ENCODE measurements at regions not wholly inside any gene's neighbourhood (a gene's known extent, or its start where the extent isn't known, plus 50 kb on each side); places are given as distances from the start of the nearest gene placed in this dataset.
"Not testable (repeated sequence)": the region's sequence is repeated elsewhere in the genome, so short reads cannot be mapped to it uniquely, and the experiment has no call there.

GRCh38 chr17:53227111-53227510 lies 595.6 kb upstream of the KIF2B start:
- DNase-seq = no peak
- H3K36me3 Mint-ChIP-seq = no peaks in the 10 kb centered on the region
- ATAC-seq (ENCODE audit: low read depth in 2 of 2) = no peak
- H3K27ac Mint-ChIP-seq = no peak overlapping the region
- peaks cover 0 to 29% (median 9%) of the 10 kb centered on the region in 7 donors for H3K9me3 Mint-ChIP-seq
- no peaks in the 10 kb centered on the region for H3K27me3 Mint-ChIP-seq
- H3K4me1 Mint-ChIP-seq = no peaks in the 10 kb centered on the region
- H3K4me3 Mint-ChIP-seq = no peak overlapping the region

GRCh38 chr17:53219821-53220220 lies 602.9 kb upstream of the KIF2B start:
- H3K27ac Mint-ChIP-seq = no peak overlapping the region
- ATAC-seq (ENCODE audit: low read depth in 2 of 2) (no peak), DNase-seq (no peak)
- H3K9me3 Mint-ChIP-seq = peaks cover 4 to 27% (median 8%) of the 10 kb centered on the region in 7 donors
- no peaks in the 10 kb centered on the region for H3K36me3 Mint-ChIP-seq
- no peaks in the 10 kb centered on the region for H3K27me3 Mint-ChIP-seq
- H3K4me1 Mint-ChIP-seq = no peaks in the 10 kb centered on the region
- H3K4me3 Mint-ChIP-seq = no peak overlapping the region

- Mint-ChIP-seq H3K4me3 (no peak overlapping the region), H3K4me1 (no peaks in the 10 kb centered on the region), H3K27me3 (no peaks in the 10 kb centered on the region), H3K27ac (no peak overlapping the region), H3K9me3 (peaks cover 7 to 24% (median 8%) of the 10 kb centered on the region in 7 donors), H3K36me3 (no peaks in the 10 kb centered on the region)
- DNase-seq (no peak), ATAC-seq (ENCODE audit: low read depth in 2 of 2) (no peak)
Observed at GRCh38 chr17:53218723-53219122, 604.0 kb upstream of the KIF2B start.

GRCh38 chr17:53217311-53217710 lies 605.4 kb upstream of the KIF2B start:
- Mint-ChIP-seq H3K27me3 (no peaks in the 10 kb centered on the region), H3K4me1 (no peaks in the 10 kb centered on the region), H3K36me3 (no peaks in the 10 kb centered on the region), H3K4me3 (no peak overlapping the region), H3K27ac (no peak overlapping the region), H3K9me3 (peaks cover 5 to 18% (median 8%) of the 10 kb centered on the region in 7 donors)
- ATAC-seq (ENCODE audit: low read depth in 2 of 2) (no peak), DNase-seq (no peak)

GRCh38 chr17:53208935-53209334 lies 613.8 kb upstream of the KIF2B start:
- H3K27ac Mint-ChIP-seq; H3K36me3 Mint-ChIP-seq; ATAC-seq (ENCODE audit: low read depth in 2 of 2); H3K4me1 Mint-ChIP-seq; DNase-seq; H3K27me3 Mint-ChIP-seq; H3K4me3 Mint-ChIP-seq: not testable (repeated sequence)
- H3K9me3 Mint-ChIP-seq = peaks cover 0 to 15% (median 8%) of the 10 kb centered on the region in 7 donors

GRCh38 chr17:53193044-53193443 lies 629.7 kb upstream of the KIF2B start:
- Mint-ChIP-seq H3K36me3 (no peaks in the 10 kb centered on the region), H3K4me1 (no peaks in the 10 kb centered on the region), H3K27ac (no peak overlapping the region), H3K4me3 (no peak overlapping the region), H3K27me3 (no peaks in the 10 kb centered on the region), H3K9me3 (peaks cover 0 to 11% (median 0%) of the 10 kb centered on the region in 7 donors)
- no peak for DNase-seq
- no peak for ATAC-seq (ENCODE audit: low read depth in 2 of 2)

- H3K4me1 Mint-ChIP-seq = no peaks in the 10 kb centered on the region
- no peaks in the 10 kb centered on the region for H3K27me3 Mint-ChIP-seq
- H3K4me3 Mint-ChIP-seq = no peak overlapping the region
- peaks cover 0 to 8% (median 0%) of the 10 kb centered on the region in 7 donors for H3K9me3 Mint-ChIP-seq
- H3K36me3 Mint-ChIP-seq = no peaks in the 10 kb centered on the region
- H3K27ac Mint-ChIP-seq = no peak overlapping the region
- no peak for DNase-seq
- no peak for ATAC-seq (ENCODE audit: low read depth in 2 of 2)
Observed at GRCh38 chr17:53191878-53192277, 630.8 kb upstream of the KIF2B start.

GRCh38 chr17:53186001-53186400 lies 636.7 kb upstream of the KIF2B start:
- no peaks in the 10 kb centered on the region for H3K4me1 Mint-ChIP-seq
- H3K9me3 Mint-ChIP-seq = peaks cover 0 to 21% (median 5%) of the 10 kb centered on the region in 7 donors
- H3K36me3 Mint-ChIP-seq = no peaks in the 10 kb centered on the region
- H3K4me3 Mint-ChIP-seq = no peak overlapping the region
- DNase-seq (no peak), ATAC-seq (ENCODE audit: low read depth in 2 of 2) (no peak)
- no peak overlapping the region for H3K27ac Mint-ChIP-seq
- H3K27me3 Mint-ChIP-seq = no peaks in the 10 kb centered on the region

GRCh38 chr17:53176629-53177028 lies 646.1 kb upstream of the KIF2B start:
- Mint-ChIP-seq H3K27ac (no peak overlapping the region), H3K4me1 (no peaks in the 10 kb centered on the region)

GRCh38 chr17:53168413-53168812 lies 654.3 kb upstream of the KIF2B start:
- Mint-ChIP-seq H3K4me1 (no peaks in the 10 kb centered on the region), H3K9me3 (peaks cover 0 to 9% (median 0%) of the 10 kb centered on the region in 7 donors), H3K27me3 (no peaks in the 10 kb centered on the region), H3K4me3 (no peak overlapping the region), H3K36me3 (no peaks in the 10 kb centered on the region), H3K27ac (no peak overlapping the region)
- no peak for DNase-seq
- ATAC-seq (ENCODE audit: low read depth in 2 of 2) = no peak

More at GRCh38 chr17:53176629-53177028, 646.1 kb upstream of the KIF2B start:
- Mint-ChIP-seq H3K9me3 (peaks cover 0 to 18% (median 5%) of the 10 kb centered on the region in 7 donors), H3K27me3 (no peaks in the 10 kb centered on the region), H3K36me3 (no peaks in the 10 kb centered on the region), H3K4me3 (no peak overlapping the region)
- DNase-seq (no peak), ATAC-seq (ENCODE audit: low read depth in 2 of 2) (no peak)

GRCh38 chr17:53166731-53167130 lies 656.0 kb upstream of the KIF2B start:
- H3K36me3 Mint-ChIP-seq = no peaks in the 10 kb centered on the region
- no peak overlapping the region for H3K4me3 Mint-ChIP-seq

GRCh38 chr17:53150101-53150698 lies 672.5 kb upstream of the KIF2B start:
- Mint-ChIP-seq H3K27me3 (no peaks in the 10 kb centered on the region), H3K9me3 (no peaks in the 10 kb centered on the region), H3K36me3 (no peaks in the 10 kb centered on the region), H3K4me3 (no peak overlapping the region), H3K4me1 (no peaks in the 10 kb centered on the region), H3K27ac (no peak overlapping the region)
- no peak for DNase-seq
- ATAC-seq (ENCODE audit: low read depth in 2 of 2) = no peak

More at GRCh38 chr17:53166731-53167130, 656.0 kb upstream of the KIF2B start:
- H3K4me1 Mint-ChIP-seq = no peaks in the 10 kb centered on the region
- no peak overlapping the region for H3K27ac Mint-ChIP-seq
- ATAC-seq (ENCODE audit: low read depth in 2 of 2) (no peak), DNase-seq (no peak)
- no peaks in the 10 kb centered on the region for H3K27me3 Mint-ChIP-seq
- peaks cover 0 to 5% (median 0%) of the 10 kb centered on the region in 7 donors for H3K9me3 Mint-ChIP-seq

- no peak for ATAC-seq (ENCODE audit: low read depth in 2 of 2)
- H3K4me3 Mint-ChIP-seq = no peak overlapping the region
Observed at GRCh38 chr17:53149316-53149715, 673.4 kb upstream of the KIF2B start.

GRCh38 chr17:53148058-53148457 lies 674.7 kb upstream of the KIF2B start:
- Mint-ChIP-seq H3K27me3 (no peaks in the 10 kb centered on the region), H3K27ac (no peak overlapping the region), H3K9me3 (no peaks in the 10 kb centered on the region), H3K4me3 (no peak overlapping the region), H3K4me1 (no peaks in the 10 kb centered on the region), H3K36me3 (no peaks in the 10 kb centered on the region)
- DNase-seq (no peak), ATAC-seq (ENCODE audit: low read depth in 2 of 2) (no peak)

More at GRCh38 chr17:53149316-53149715, 673.4 kb upstream of the KIF2B start:
- no peaks in the 10 kb centered on the region for H3K4me1 Mint-ChIP-seq
- H3K27ac Mint-ChIP-seq = no peak overlapping the region
- no peaks in the 10 kb centered on the region for H3K36me3 Mint-ChIP-seq
- no peak for DNase-seq
- no peaks in the 10 kb centered on the region for H3K27me3 Mint-ChIP-seq
- H3K9me3 Mint-ChIP-seq = no peaks in the 10 kb centered on the region

GRCh38 chr17:53142890-53143289 lies 679.8 kb upstream of the KIF2B start:
- Mint-ChIP-seq H3K4me1 (no peaks in the 10 kb centered on the region), H3K9me3 (peaks cover 0 to 11% (median 0%) of the 10 kb centered on the region in 7 donors), H3K4me3 (no peak overlapping the region), H3K36me3 (no peaks in the 10 kb centered on the region), H3K27ac (no peak overlapping the region), H3K27me3 (no peaks in the 10 kb centered on the region)
- ATAC-seq (ENCODE audit: low read depth in 2 of 2) (no peak), DNase-seq (no peak)

All from naive B cell (primary cell).